HFFc6 (cell line): ENCODE measurements at regions not wholly inside any gene's neighbourhood (a gene's known extent, or its start where the extent isn't known, plus 50 kb on each side); places are given as distances from the start of the nearest gene placed in this dataset.

Experiments used
- DNase-seq: peaks from one replicate; pipeline ENCODE4 v3.0.0-alpha.2; 2018
- H3K27ac Mint-ChIP-seq: 2 replicates; pipeline ENCODE4 v1.8.0; 2020; ENCODE audit warnings: mild to moderate bottlenecking, mixed read lengths
- H3K27me3 Mint-ChIP-seq: 2 replicates; pipeline ENCODE4 v1.8.0; 2021; ENCODE audit warnings: mild to moderate bottlenecking, moderate library complexity, mixed read lengths; ENCODE audit not compliant: insufficient read depth
- H3K36me3 Mint-ChIP-seq: 2 replicates; pipeline ENCODE4 v1.8.0; 2021; ENCODE audit warnings: low read depth, mixed read lengths
- H3K4me1 Mint-ChIP-seq: 2 replicates; pipeline ENCODE4 v1.8.0; 2020; ENCODE audit warnings: low read depth, mixed read lengths
- H3K4me3 Mint-ChIP-seq: 2 replicates; pipeline ENCODE4 v1.8.0; 2020; ENCODE audit warnings: mild to moderate bottlenecking, moderate library complexity, mixed read lengths
- H3K9me3 Mint-ChIP-seq: 2 replicates; pipeline ENCODE4 v1.8.0; 2020; ENCODE audit warnings: mild to moderate bottlenecking, mixed read lengths
- CTCF ChIP-seq: fragments of 200-600 bp; sonication (generic); IDR thresholded peaks from 2 replicates; pipeline ENCODE4 v1.5.0; 2021; ENCODE audit warnings: antibody characterized with exemption, mild to moderate bottlenecking

GRCh38 chr20:11337361-11338130, 580.1 kb upstream of the BTBD3 start:
- no peak for DNase-seq
- no peaks in the 10 kb centered on the region for H3K36me3 Mint-ChIP-seq
- TF ChIP-seq CTCF, result no peak

GRCh38 chr20:11338496-11339306, 579.0 kb upstream of the BTBD3 start:
- no peaks in the 10 kb centered on the region for H3K36me3 Mint-ChIP-seq
- peaks cover 5% of the 10 kb centered on the region; the same call in 1 of the 2 replicates for H3K27me3 Mint-ChIP-seq
- no peak overlapping the region for H3K4me3 Mint-ChIP-seq
- no peaks in the 10 kb centered on the region for H3K4me1 Mint-ChIP-seq
- H3K9me3 Mint-ChIP-seq, result no peaks in the 10 kb centered on the region; the same call in 1 of the 2 replicates
- DNase-seq, result no peak
- H3K27ac Mint-ChIP-seq, result no peak overlapping the region
- TF ChIP-seq CTCF, result no peak

More at GRCh38 chr20:11337361-11338130, 580.1 kb upstream of the BTBD3 start:
- H3K27ac Mint-ChIP-seq, result no peak overlapping the region
- H3K9me3 Mint-ChIP-seq, result peaks cover 5% of the 10 kb centered on the region; the same call in 1 of the 2 replicates
- peaks cover 5% of the 10 kb centered on the region; the same call in 1 of the 2 replicates for H3K27me3 Mint-ChIP-seq
- H3K4me3 Mint-ChIP-seq, result no peak overlapping the region
- no peaks in the 10 kb centered on the region for H3K4me1 Mint-ChIP-seq

GRCh38 chr20:11344939-11345338, 572.8 kb upstream of the BTBD3 start:
- Mint-ChIP-seq H3K4me3 (no peak overlapping the region), H3K9me3 (peaks cover 5% of the 10 kb centered on the region; the same call in 1 of the 2 replicates), H3K36me3 (no peaks in the 10 kb centered on the region), H3K4me1 (no peaks in the 10 kb centered on the region), H3K27ac (no peak overlapping the region), H3K27me3 (no peaks in the 10 kb centered on the region; the same call in 1 of the 2 replicates)
- TF ChIP-seq CTCF, result no peak
- DNase-seq, result no peak

- Mint-ChIP-seq H3K27me3 (no peaks in the 10 kb centered on the region; the same call in 1 of the 2 replicates), H3K36me3 (no peaks in the 10 kb centered on the region), H3K9me3 (peaks cover 5% of the 10 kb centered on the region; the same call in 1 of the 2 replicates), H3K27ac (no peak overlapping the region), H3K4me3 (no peak overlapping the region), H3K4me1 (no peaks in the 10 kb centered on the region)
- no peak for TF ChIP-seq CTCF
- no peak for DNase-seq
Observed at GRCh38 chr20:11347738-11348137, 570.0 kb upstream of the BTBD3 start.

GRCh38 chr20:11350126-11351005, 567.3 kb upstream of the BTBD3 start:
- no peak for TF ChIP-seq CTCF
- Mint-ChIP-seq H3K27me3 (no peaks in the 10 kb centered on the region; the same call in 1 of the 2 replicates), H3K4me3 (no peak overlapping the region), H3K27ac (no peak overlapping the region), H3K4me1 (no peaks in the 10 kb centered on the region), H3K36me3 (no peaks in the 10 kb centered on the region), H3K9me3 (peaks cover 5% of the 10 kb centered on the region; the same call in 1 of the 2 replicates)
- DNase-seq, result peak; percentile 2
